Activated naive CD4-positive, alpha-beta T cell treated with anti-CD3 and anti-CD28 coated beads, Interleukin-2, amount 50 U/mL, for 24 hours (primary cell): ENCODE measurements at regions not wholly inside any gene's neighbourhood (a gene's known extent, or its start where the extent isn't known, plus 50 kb on each side); places are given as distances from the start of the nearest gene placed in this dataset.

Experiments used
- H3K27ac Mint-ChIP-seq: one replicate; pipeline ENCODE4 v1.8.0; 2021; ENCODE audit warnings: mild to moderate bottlenecking, mixed read lengths
- H3K27me3 Mint-ChIP-seq: one replicate; pipeline ENCODE4 v1.8.0; 2021; ENCODE audit warnings: mixed read lengths
- H3K36me3 Mint-ChIP-seq: one replicate; pipeline ENCODE4 v1.8.0; 2021; ENCODE audit warnings: mixed read lengths
- H3K4me1 Mint-ChIP-seq: one replicate; pipeline ENCODE4 v1.8.0; 2021; ENCODE audit warnings: mixed read lengths
- H3K4me3 Mint-ChIP-seq: one replicate; pipeline ENCODE4 v1.8.0; 2021; ENCODE audit warnings: mild to moderate bottlenecking, mixed read lengths
- H3K9me3 Mint-ChIP-seq: one replicate; pipeline ENCODE4 v1.8.0; 2021; ENCODE audit warnings: mixed read lengths

GRCh38 chr4:176981551-176981950 lies 188.8 kb upstream of the VEGFC start:
- no peaks in the 10 kb centered on the region for H3K9me3 Mint-ChIP-seq
- no peaks in the 10 kb centered on the region for H3K4me1 Mint-ChIP-seq
- H3K27ac Mint-ChIP-seq: no peak overlapping the region
- H3K36me3 Mint-ChIP-seq: no peaks in the 10 kb centered on the region
- no peak overlapping the region for H3K4me3 Mint-ChIP-seq
- peaks cover 2% of the 10 kb centered on the region for H3K27me3 Mint-ChIP-seq

GRCh38 chr4:176988226-176988625 lies 195.5 kb upstream of the VEGFC start:
- H3K27me3 Mint-ChIP-seq: peaks cover 2% of the 10 kb centered on the region
- H3K36me3 Mint-ChIP-seq: no peaks in the 10 kb centered on the region
- H3K27ac Mint-ChIP-seq: no peak overlapping the region
- H3K4me3 Mint-ChIP-seq: no peak overlapping the region
- no peaks in the 10 kb centered on the region for H3K4me1 Mint-ChIP-seq
- H3K9me3 Mint-ChIP-seq: no peaks in the 10 kb centered on the region

- no peaks in the 10 kb centered on the region for H3K27me3 Mint-ChIP-seq
- H3K36me3 Mint-ChIP-seq: no peaks in the 10 kb centered on the region
- no peaks in the 10 kb centered on the region for H3K9me3 Mint-ChIP-seq
- no peak overlapping the region for H3K27ac Mint-ChIP-seq
- H3K4me1 Mint-ChIP-seq: no peaks in the 10 kb centered on the region
- H3K4me3 Mint-ChIP-seq: no peak overlapping the region
These were observed 196.5 kb upstream of the VEGFC start for GRCh38 chr4:176989186-176989585.

- H3K27me3 Mint-ChIP-seq: no peaks in the 10 kb centered on the region
- no peaks in the 10 kb centered on the region for H3K36me3 Mint-ChIP-seq
- H3K27ac Mint-ChIP-seq: no peak overlapping the region
- H3K4me3 Mint-ChIP-seq: no peak overlapping the region
- H3K4me1 Mint-ChIP-seq: no peaks in the 10 kb centered on the region
- no peaks in the 10 kb centered on the region for H3K9me3 Mint-ChIP-seq
These were observed 207.3 kb upstream of the VEGFC start for GRCh38 chr4:176999935-177000543.

GRCh38 chr4:177001271-177002175 lies 208.8 kb upstream of the VEGFC start:
- H3K4me3 Mint-ChIP-seq: no peak overlapping the region
- H3K27me3 Mint-ChIP-seq: no peaks in the 10 kb centered on the region
- no peak overlapping the region for H3K27ac Mint-ChIP-seq
- no peaks in the 10 kb centered on the region for H3K4me1 Mint-ChIP-seq
- H3K36me3 Mint-ChIP-seq: no peaks in the 10 kb centered on the region
- no peaks in the 10 kb centered on the region for H3K9me3 Mint-ChIP-seq

- H3K4me3 Mint-ChIP-seq: no peak overlapping the region
- H3K27ac Mint-ChIP-seq: no peak overlapping the region
- H3K9me3 Mint-ChIP-seq: no peaks in the 10 kb centered on the region
- H3K36me3 Mint-ChIP-seq: no peaks in the 10 kb centered on the region
- H3K27me3 Mint-ChIP-seq: no peaks in the 10 kb centered on the region
- H3K4me1 Mint-ChIP-seq: no peaks in the 10 kb centered on the region
These were observed 213.0 kb upstream of the VEGFC start for GRCh38 chr4:177005674-177006230.

- Mint-ChIP-seq H3K36me3 (no peaks in the 10 kb centered on the region), H3K9me3 (no peaks in the 10 kb centered on the region), H3K27ac (no peak overlapping the region), H3K4me3 (no peak overlapping the region), H3K4me1 (no peaks in the 10 kb centered on the region), H3K27me3 (no peaks in the 10 kb centered on the region)
These were observed 213.6 kb upstream of the VEGFC start for GRCh38 chr4:177006331-177006730.

- H3K4me1 Mint-ChIP-seq: no peaks in the 10 kb centered on the region
- H3K4me3 Mint-ChIP-seq: no peak overlapping the region
- H3K27ac Mint-ChIP-seq: no peak overlapping the region
- no peaks in the 10 kb centered on the region for H3K36me3 Mint-ChIP-seq
- H3K27me3 Mint-ChIP-seq: no peaks in the 10 kb centered on the region
- peaks cover 5% of the 10 kb centered on the region for H3K9me3 Mint-ChIP-seq
These were observed 215.5 kb upstream of the VEGFC start for GRCh38 chr4:177008071-177008835.

GRCh38 chr4:177008836-177009501 lies 216.2 kb upstream of the VEGFC start:
- no peaks in the 10 kb centered on the region for H3K36me3 Mint-ChIP-seq
- no peaks in the 10 kb centered on the region for H3K4me1 Mint-ChIP-seq
- H3K27ac Mint-ChIP-seq: no peak overlapping the region
- no peak overlapping the region for H3K4me3 Mint-ChIP-seq
- H3K9me3 Mint-ChIP-seq: peaks cover 10% of the 10 kb centered on the region
- no peaks in the 10 kb centered on the region for H3K27me3 Mint-ChIP-seq

GRCh38 chr4:177010418-177010817 lies 217.7 kb upstream of the VEGFC start:
- peaks cover 10% of the 10 kb centered on the region for H3K9me3 Mint-ChIP-seq
- H3K4me3 Mint-ChIP-seq: no peak overlapping the region
- no peaks in the 10 kb centered on the region for H3K36me3 Mint-ChIP-seq
- no peaks in the 10 kb centered on the region for H3K4me1 Mint-ChIP-seq
- no peaks in the 10 kb centered on the region for H3K27me3 Mint-ChIP-seq
- no peak overlapping the region for H3K27ac Mint-ChIP-seq

GRCh38 chr4:177012918-177013545 lies 220.3 kb upstream of the VEGFC start:
- Mint-ChIP-seq H3K27ac (no peak overlapping the region), H3K4me1 (no peaks in the 10 kb centered on the region), H3K4me3 (no peak overlapping the region), H3K36me3 (no peaks in the 10 kb centered on the region), H3K9me3 (peaks cover 17% of the 10 kb centered on the region), H3K27me3 (no peaks in the 10 kb centered on the region)

- Mint-ChIP-seq H3K4me1 (no peaks in the 10 kb centered on the region), H3K36me3 (no peaks in the 10 kb centered on the region), H3K27me3 (no peaks in the 10 kb centered on the region), H3K9me3 (peaks cover 17% of the 10 kb centered on the region), H3K4me3 (no peak overlapping the region), H3K27ac (no peak overlapping the region)
These were observed 223.9 kb upstream of the VEGFC start for GRCh38 chr4:177016541-177017141.

- H3K27me3 Mint-ChIP-seq: no peaks in the 10 kb centered on the region
- H3K36me3 Mint-ChIP-seq: no peaks in the 10 kb centered on the region
- H3K27ac Mint-ChIP-seq: no peak overlapping the region
- H3K9me3 Mint-ChIP-seq: peaks cover 16% of the 10 kb centered on the region
- H3K4me3 Mint-ChIP-seq: no peak overlapping the region
- no peaks in the 10 kb centered on the region for H3K4me1 Mint-ChIP-seq
These were observed 231.2 kb upstream of the VEGFC start for GRCh38 chr4:177023951-177024350.

- Mint-ChIP-seq H3K36me3 (no peaks in the 10 kb centered on the region), H3K4me1 (no peaks in the 10 kb centered on the region), H3K9me3 (peaks cover 6% of the 10 kb centered on the region), H3K27me3 (no peaks in the 10 kb centered on the region), H3K27ac (no peak overlapping the region), H3K4me3 (no peak overlapping the region)
These were observed 239.6 kb upstream of the VEGFC start for GRCh38 chr4:177032341-177032740.
